B cell (primary cell): ENCODE measurements at regions not wholly inside any gene's neighbourhood (a gene's known extent, or its start where the extent isn't known, plus 50 kb on each side); places are given as distances from the start of the nearest gene placed in this dataset.

Source experiments
- ATAC-seq: fragments of 200-7000 bp; cut with Tn5 transposase; one replicate; pipeline ENCODE4 v1.10.0; 2021; ENCODE audit warnings: low read depth, mild to moderate bottlenecking, moderate number of reproducible peaks, moderate library complexity
- CTCF ChIA-PET: fragments of 350-600 bp; sonication (Branson Sonifier 250); formaldehyde crosslinking; loops from one replicate; lab custom pipeline; 2021; ENCODE audit warnings: antibody characterized with exemption, inconsistent platforms; lab: Charles Lee
- POLR2A ChIA-PET: fragments of 350-600 bp; sonication (Branson Sonifier 250); formaldehyde crosslinking; loops from one replicate; lab custom pipeline; 2021; ENCODE audit warnings: antibody characterized with exemption; lab: Charles Lee
- DNase-seq: peaks from one replicate; pipeline ENCODE4 v3.0.0; 2013
- H2AFZ ChIP-seq: 2 replicates; pipeline ENCODE4 v1.6.1; 2012; ENCODE audit warnings: mild to moderate bottlenecking, low read depth, low read length; ENCODE audit not compliant: insufficient read depth, poor library complexity, severe bottlenecking
- H3K27ac ChIP-seq, 2 donors: 1 replicate in 1 of 2; 2 replicates in 1 of 2; pipeline ENCODE4 v1.5.1; 2012 to 2013; ENCODE audit warnings: low read length in 2 of 2, mild to moderate bottlenecking in 2 of 2, moderate library complexity in 1 of 2
- H3K27me3 ChIP-seq, 4 experiments: fragments of 200-600 bp in 1 of 4; sonication (generic) in 1 of 4; replicated peaks in 1 of 4; 1 replicate in 2 of 4; 2 replicates in 2 of 4; pipeline versions ENCODE4 v1.6.1 to v1.7.0; 2013 to 2016; ENCODE audit warnings: low read length in 3 of 4, mild to moderate bottlenecking in 2 of 4, mixed read lengths in 1 of 4, moderate library complexity in 1 of 4; ENCODE audit not compliant: insufficient read depth in 4 of 4, control insufficient read depth in 3 of 4; ENCODE audit errors: control extremely low read depth in 1 of 4
- H3K36me3 ChIP-seq, 2 experiments: replicated peaks in 1 of 2; 1 replicate in 1 of 2; 2 replicates in 1 of 2; pipeline versions ENCODE4 v1.6.1 to v1.7.1; 2013; ENCODE audit warnings: low read length in 1 of 2; ENCODE audit not compliant: insufficient read depth in 2 of 2, control insufficient read depth in 1 of 2; ENCODE audit errors: control extremely low read depth in 1 of 2, extremely low read depth in 1 of 2
- H3K4me1 ChIP-seq, 2 donors: fragments of 200-600 bp in 1 of 2; sonication (generic) in 1 of 2; 1 replicate in 1 of 2; 2 replicates in 1 of 2; pipeline versions ENCODE4 v1.5.1 to v1.6.1; 2013 to 2017; ENCODE audit warnings: low read length in 2 of 2; ENCODE audit not compliant: control insufficient read depth in 2 of 2, insufficient read depth in 2 of 2
- H3K4me2 ChIP-seq: replicated peaks from 2 replicates; pipeline ENCODE3; 2012; ENCODE audit warnings: mild to moderate bottlenecking, low read depth, low read length; ENCODE audit not compliant: poor library complexity, severe bottlenecking
- H3K4me3 ChIP-seq, 5 experiments: fragments of 200-600 bp in 1 of 5; sonication (generic) in 1 of 5; 1 replicate in 3 of 5; 2 replicates in 2 of 5; pipeline versions ENCODE4 v1.5.1 to v1.7.0; 2011 to 2016; ENCODE audit warnings: low read length in 4 of 5, mild to moderate bottlenecking in 4 of 5, low read depth in 2 of 5, control low read depth in 1 of 5, moderate library complexity in 1 of 5; ENCODE audit not compliant: insufficient read depth in 1 of 5; ENCODE audit errors: control extremely low read depth in 1 of 5, extremely low read depth in 1 of 5
- H3K79me2 ChIP-seq: fragments of 200-600 bp; sonication (generic); one replicate; pipeline ENCODE4 v1.6.0; 2016; ENCODE audit warnings: low read length; ENCODE audit not compliant: control insufficient read depth, insufficient read depth
- H3K9ac ChIP-seq: fragments of 200-600 bp; sonication (generic); 2 replicates; pipeline ENCODE4 v1.6.1; 2017; ENCODE audit warnings: mild to moderate bottlenecking, low read length, moderate library complexity
- H3K9me3 ChIP-seq, 3 donors: one replicate each; pipeline versions ENCODE4 v1.6.1 to v1.7.1; 2013; ENCODE audit warnings: low read length in 2 of 3; ENCODE audit not compliant: control insufficient read depth in 2 of 3, insufficient read depth in 1 of 3; ENCODE audit errors: control extremely low read depth in 1 of 3
- H4K20me1 ChIP-seq: 2 replicates; pipeline ENCODE4 v1.6.0; 2012; ENCODE audit warnings: mild to moderate bottlenecking, low read length; ENCODE audit not compliant: insufficient read depth, control insufficient read depth, poor library complexity, severe bottlenecking
- H3K27ac Mint-ChIP-seq: one replicate; pipeline ENCODE4 v1.8.0; 2021; ENCODE audit warnings: mixed read lengths
- H3K27me3 Mint-ChIP-seq: one replicate; pipeline ENCODE4 v1.8.0; 2021; ENCODE audit warnings: mixed read lengths
- H3K4me1 Mint-ChIP-seq: one replicate; pipeline ENCODE4 v1.8.0; 2021; ENCODE audit warnings: mixed read lengths
- H3K4me3 Mint-ChIP-seq: one replicate; pipeline ENCODE4 v1.8.0; 2021; ENCODE audit warnings: mixed read lengths
- H3K9me3 Mint-ChIP-seq: one replicate; pipeline ENCODE4 v1.8.0; 2022; ENCODE audit warnings: mixed read lengths; ENCODE audit not compliant: insufficient read depth
- CTCF ChIP-seq: fragments of 200-600 bp; IDR thresholded peaks from one replicate; pipeline ENCODE4 v1.8.0; 2022; ENCODE audit warnings: antibody characterized with exemption, mild to moderate bottlenecking
- EZH2 ChIP-seq: IDR thresholded peaks from 2 replicates; pipeline ENCODE4 v1.6.1; 2012; ENCODE audit warnings: borderline replicate concordance, low read depth, mild to moderate bottlenecking, moderate library complexity, low read length; ENCODE audit not compliant: insufficient read depth, poor library complexity, severe bottlenecking
- WGBS: methylation state at CpG from one replicate; pipeline ENCODE4 v1.1.5; 2013; ENCODE audit warnings: missing lambda C conversion rate; ENCODE audit not compliant: insufficient coverage; 5-methylcytosine and 5-hydroxymethylcytosine counted together
- intact Hi-C: fragments of 100-400 bp; cut with micrococcal nuclease; formaldehyde crosslinking; loops from one replicate; pipeline ENCODE4 v1.10.0; 2022

- ChIA-PET POLR2A (no interaction called here), CTCF (no interaction called here)
- H3K4me3 Mint-ChIP-seq: no peak overlapping the region
- no peak overlapping the region for H3K27ac Mint-ChIP-seq
- no peak overlapping the region for H3K4me2 ChIP-seq
- DNase-seq (no peak), ATAC-seq (no peak)
- H3K27ac ChIP-seq: no peak overlapping the region
- H3K4me1 ChIP-seq: no peaks in the 10 kb centered on the region
- H2AFZ ChIP-seq: no peak overlapping the region
- H3K36me3 ChIP-seq: no peaks in the 10 kb centered on the region
- H3K27me3 Mint-ChIP-seq: no peaks in the 10 kb centered on the region
- no CpG with 5 or more reads among the region's 1 CpG for WGBS
- H3K9me3 Mint-ChIP-seq: no peaks in the 10 kb centered on the region
- no peaks in the 10 kb centered on the region for H3K4me1 Mint-ChIP-seq
- H4K20me1 ChIP-seq: no peaks in the 10 kb centered on the region
- no peak overlapping the region for H3K9ac ChIP-seq
- intact Hi-C loops: no loop called here
- no peaks in the 10 kb centered on the region for H3K79me2 ChIP-seq
- H3K4me3 ChIP-seq: no peak overlapping the region
- no peaks in the 10 kb centered on the region for H3K27me3 ChIP-seq
- no peaks in the 10 kb centered on the region for H3K9me3 ChIP-seq
- no peak for TF ChIP-seq CTCF
- TF ChIP-seq EZH2: no peak
These were observed 417.4 kb upstream of the FMR1 start for GRCh38 chrX:147494365-147494764.

- H3K27me3 Mint-ChIP-seq: no peaks in the 10 kb centered on the region
- ATAC-seq (no peak), DNase-seq (no peak)
- Histone ChIP-seq H3K9me3 (no peaks in the 10 kb centered on the region), H3K9ac (no peak overlapping the region), H3K79me2 (no peaks in the 10 kb centered on the region), H3K4me3 (no peak overlapping the region), H3K4me1 (no peaks in the 10 kb centered on the region), H3K27ac (no peak overlapping the region), H4K20me1 (no peaks in the 10 kb centered on the region), H3K27me3 (no peaks in the 10 kb centered on the region), H3K36me3 (no peaks in the 10 kb centered on the region), H3K4me2 (no peak overlapping the region), H2AFZ (no peak overlapping the region)
- WGBS: 100% methylated on average over 1 of the region's 1 CpG
- intact Hi-C loops: no loop called here
- CTCF ChIA-PET: no interaction called here
- H3K27ac Mint-ChIP-seq: no peak overlapping the region
- POLR2A ChIA-PET: no interaction called here
- H3K4me3 Mint-ChIP-seq: no peak overlapping the region
- no peaks in the 10 kb centered on the region for H3K9me3 Mint-ChIP-seq
- H3K4me1 Mint-ChIP-seq: no peaks in the 10 kb centered on the region
- TF ChIP-seq CTCF: no peak
- TF ChIP-seq EZH2: no peak
These were observed 412.9 kb upstream of the FMR1 start for GRCh38 chrX:147498796-147499195.
